OCI-LY1 (cell line): ENCODE measurements at regions not wholly inside any gene's neighbourhood (a gene's known extent, or its start where the extent isn't known, plus 50 kb on each side); places are given as distances from the start of the nearest gene placed in this dataset.

ENCODE experiments used
- H2AFZ ChIP-seq: fragments of 200-600 bp; sonication (generic), shearing (Covaris generic); 2 replicates; pipeline ENCODE4 v1.6.0; 2014; ENCODE audit warnings: antibody characterized with exemption, mild to moderate bottlenecking, low read length
- H3F3A ChIP-seq: fragments of 200-600 bp; sonication (generic), shearing (Covaris generic); 2 replicates; pipeline ENCODE4 v1.6.0; 2014; ENCODE audit warnings: mild to moderate bottlenecking, antibody characterized with exemption, low read length, moderate library complexity; ENCODE audit not compliant: insufficient read depth
- H3K27ac ChIP-seq: fragments of 200-600 bp; sonication (generic); 2 replicates; pipeline ENCODE4 v1.5.1; 2014; ENCODE audit warnings: low read length, mixed run types, mild to moderate bottlenecking, low read depth; ENCODE audit not compliant: poor library complexity, severe bottlenecking
- H3K27me3 ChIP-seq: fragments of 200-600 bp; sonication (generic); 2 replicates; pipeline ENCODE4 v1.6.0; 2014; ENCODE audit warnings: antibody characterized with exemption, mild to moderate bottlenecking, low read length, moderate library complexity; ENCODE audit not compliant: insufficient read depth
- H3K36me3 ChIP-seq: fragments of 200-600 bp; sonication (generic); 2 replicates; pipeline ENCODE4 v1.6.1; 2014; ENCODE audit warnings: mild to moderate bottlenecking, antibody characterized with exemption, low read length, moderate library complexity, mixed read lengths; ENCODE audit not compliant: insufficient read depth
- H3K4me1 ChIP-seq: fragments of 200-600 bp; sonication (generic); 2 replicates; pipeline ENCODE4 v1.5.1; 2014; ENCODE audit warnings: mild to moderate bottlenecking, low read length, moderate library complexity; ENCODE audit not compliant: insufficient read depth, severe bottlenecking
- H3K4me2 ChIP-seq: fragments of 200-600 bp; sonication (generic), shearing (Covaris generic); 2 replicates; pipeline ENCODE4 v1.6.1; 2014; ENCODE audit warnings: low read length
- H3K4me3 ChIP-seq: fragments of 200-600 bp; sonication (generic); 2 replicates; pipeline ENCODE4 v1.5.1; 2014; ENCODE audit warnings: low read length, low read depth, mild to moderate bottlenecking, mixed read lengths; ENCODE audit not compliant: poor library complexity, severe bottlenecking
- H3K79me2 ChIP-seq: fragments of 200-600 bp; shearing (Covaris generic); 2 replicates; pipeline ENCODE4 v1.6.1; 2016; ENCODE audit warnings: mixed run types, low read length, mixed read lengths; ENCODE audit not compliant: insufficient read depth
- H3K9ac ChIP-seq: fragments of 200-600 bp; sonication (generic), shearing (Covaris generic); 2 replicates; pipeline ENCODE4 v1.6.1; 2014; ENCODE audit warnings: mild to moderate bottlenecking, low read length, mixed read lengths
- H3K9me2 ChIP-seq: fragments of 200-600 bp; sonication (generic), shearing (Covaris generic); 2 replicates; pipeline ENCODE4 v1.6.1; 2014; ENCODE audit warnings: low read depth, mild to moderate bottlenecking, low read length, mixed read lengths
- H3K9me3 ChIP-seq: fragments of 200-600 bp; shearing (Covaris generic); 2 replicates; pipeline ENCODE4 v1.6.1; 2014; ENCODE audit warnings: low read length, mixed read lengths
- H4K20me1 ChIP-seq: fragments of 200-600 bp; sonication (generic), shearing (Covaris generic); 2 replicates; pipeline ENCODE4 v1.6.0; 2016; ENCODE audit warnings: mild to moderate bottlenecking, low read length; ENCODE audit not compliant: insufficient read depth
- EZH2 ChIP-seq: fragments of 200-600 bp; sonication (generic), shearing (Covaris generic); IDR thresholded peaks from 2 replicates; pipeline ENCODE4 v1.8.0; 2017; ENCODE audit warnings: borderline replicate concordance, mixed run types, mild to moderate bottlenecking, antibody characterized with exemption, low read length, moderate library complexity, mixed read lengths
- TF ChIP-seq, protein P1 (sequence below): fragments of 200-600 bp; sonication (generic), shearing (Covaris generic); IDR thresholded peaks from 2 replicates; pipeline ENCODE4 v1.5.1; 2017; ENCODE audit warnings: mild to moderate bottlenecking, antibody characterized with exemption, low read length, moderate library complexity, mixed read lengths

DNA sequence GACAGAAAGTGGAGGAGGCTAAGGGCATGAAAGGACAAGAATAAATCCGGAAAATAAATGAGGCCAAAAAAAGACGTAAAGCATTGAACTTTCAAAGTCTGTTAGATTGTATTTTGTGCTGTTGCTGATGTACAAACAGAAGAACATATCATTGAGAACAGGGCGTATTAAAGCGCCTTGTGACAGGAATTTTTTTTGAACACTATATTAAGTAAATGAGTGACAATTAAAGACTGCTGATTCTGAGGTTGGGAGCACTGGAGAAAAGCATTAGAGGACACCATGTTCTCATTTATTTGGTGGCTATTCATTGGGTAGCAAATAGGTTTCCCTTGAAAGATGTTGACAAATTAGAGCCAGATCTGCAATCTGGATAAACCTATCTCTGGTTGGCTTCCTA is 137.3 kb upstream of the SGCD start:
- no peaks in the 10 kb centered on the region for H3K27me3 ChIP-seq
- TF ChIP-seq, protein P1, sequence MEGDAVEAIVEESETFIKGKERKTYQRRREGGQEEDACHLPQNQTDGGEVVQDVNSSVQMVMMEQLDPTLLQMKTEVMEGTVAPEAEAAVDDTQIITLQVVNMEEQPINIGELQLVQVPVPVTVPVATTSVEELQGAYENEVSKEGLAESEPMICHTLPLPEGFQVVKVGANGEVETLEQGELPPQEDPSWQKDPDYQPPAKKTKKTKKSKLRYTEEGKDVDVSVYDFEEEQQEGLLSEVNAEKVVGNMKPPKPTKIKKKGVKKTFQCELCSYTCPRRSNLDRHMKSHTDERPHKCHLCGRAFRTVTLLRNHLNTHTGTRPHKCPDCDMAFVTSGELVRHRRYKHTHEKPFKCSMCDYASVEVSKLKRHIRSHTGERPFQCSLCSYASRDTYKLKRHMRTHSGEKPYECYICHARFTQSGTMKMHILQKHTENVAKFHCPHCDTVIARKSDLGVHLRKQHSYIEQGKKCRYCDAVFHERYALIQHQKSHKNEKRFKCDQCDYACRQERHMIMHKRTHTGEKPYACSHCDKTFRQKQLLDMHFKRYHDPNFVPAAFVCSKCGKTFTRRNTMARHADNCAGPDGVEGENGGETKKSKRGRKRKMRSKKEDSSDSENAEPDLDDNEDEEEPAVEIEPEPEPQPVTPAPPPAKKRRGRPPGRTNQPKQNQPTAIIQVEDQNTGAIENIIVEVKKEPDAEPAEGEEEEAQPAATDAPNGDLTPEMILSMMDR = no peak
- no peak for TF ChIP-seq EZH2
- no peak overlapping the region for H3K4me3 ChIP-seq
- H3K9me3 ChIP-seq = no peaks in the 10 kb centered on the region
- H4K20me1 ChIP-seq = no peaks in the 10 kb centered on the region
- no peak overlapping the region for H3K4me2 ChIP-seq
- no peaks in the 10 kb centered on the region for H3K79me2 ChIP-seq
- no peak overlapping the region for H3K27ac ChIP-seq
- no peaks in the 10 kb centered on the region for H3K4me1 ChIP-seq
- no peaks in the 10 kb centered on the region for H3K9me2 ChIP-seq
- H3K9ac ChIP-seq = no peak overlapping the region
- no peaks in the 10 kb centered on the region for H3F3A ChIP-seq
- no peak overlapping the region for H2AFZ ChIP-seq
- no peaks in the 10 kb centered on the region for H3K36me3 ChIP-seq

DNA sequence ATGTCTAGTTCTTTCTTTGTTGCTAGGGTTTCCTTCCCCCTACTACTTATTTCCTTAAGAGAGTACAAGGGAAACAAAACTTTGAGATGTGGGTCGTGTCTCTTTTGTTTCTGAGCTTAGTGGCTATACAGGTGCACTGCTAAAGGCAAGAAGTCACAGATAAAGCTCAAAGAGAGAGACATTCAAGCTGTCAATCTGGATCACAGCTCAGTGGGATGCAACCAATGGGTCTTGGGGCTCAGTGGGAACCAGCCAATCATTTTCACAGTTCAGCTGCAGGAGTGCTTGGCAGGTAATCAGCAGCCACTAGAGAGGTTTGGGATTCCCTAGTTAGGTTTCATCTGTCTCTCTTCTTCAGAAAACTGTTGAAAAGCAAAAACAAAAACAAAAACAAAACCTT is 135.4 kb upstream of the SGCD start:
- no peak overlapping the region for H2AFZ ChIP-seq
- no peak overlapping the region for H3K4me2 ChIP-seq
- no peak overlapping the region for H3K27ac ChIP-seq
- no peaks in the 10 kb centered on the region for H3K27me3 ChIP-seq
- no peaks in the 10 kb centered on the region for H4K20me1 ChIP-seq
- H3K4me3 ChIP-seq = no peak overlapping the region
- no peaks in the 10 kb centered on the region for H3F3A ChIP-seq
- H3K9ac ChIP-seq = no peak overlapping the region
- H3K79me2 ChIP-seq = no peaks in the 10 kb centered on the region
- no peak for TF ChIP-seq EZH2
- TF ChIP-seq, protein P1 = no peak
- no peaks in the 10 kb centered on the region for H3K36me3 ChIP-seq
- no peaks in the 10 kb centered on the region for H3K9me3 ChIP-seq
- no peaks in the 10 kb centered on the region for H3K9me2 ChIP-seq
- no peaks in the 10 kb centered on the region for H3K4me1 ChIP-seq

GRCh38 chr5:156197042-156197635 is 129.8 kb upstream of the SGCD start:
- H3K27ac ChIP-seq = no peak overlapping the region
- no peak overlapping the region for H3K9ac ChIP-seq
- H3K27me3 ChIP-seq = no peaks in the 10 kb centered on the region
- H2AFZ ChIP-seq = no peak overlapping the region
- no peaks in the 10 kb centered on the region for H3K4me1 ChIP-seq
- H3K4me2 ChIP-seq = no peak overlapping the region
- no peak overlapping the region for H3K4me3 ChIP-seq
- no peaks in the 10 kb centered on the region for H3F3A ChIP-seq
- TF ChIP-seq, protein P1 = no peak
- TF ChIP-seq EZH2 = no peak
- H3K9me2 ChIP-seq = no peaks in the 10 kb centered on the region
- H3K36me3 ChIP-seq = no peaks in the 10 kb centered on the region
- no peaks in the 10 kb centered on the region for H3K79me2 ChIP-seq
- H3K9me3 ChIP-seq = no peaks in the 10 kb centered on the region
- H4K20me1 ChIP-seq = no peaks in the 10 kb centered on the region
